SU-DHL-6 (cell line): ENCODE measurements at regions not wholly inside any gene's neighbourhood (a gene's known extent, or its start where the extent isn't known, plus 50 kb on each side); places are given as distances from the start of the nearest gene placed in this dataset.

Source experiments
- EZH2phosphoT487 ChIP-seq: fragments of 200-600 bp; sonication (generic), shearing (Covaris generic); conservative IDR thresholded peaks from 2 replicates; pipeline ENCODE4 v1.6.1; 2018; ENCODE audit warnings: mild to moderate bottlenecking, antibody characterized with exemption, low read length, moderate library complexity, mixed read lengths
- TF ChIP-seq, protein P1 (sequence below): fragments of 200-600 bp; sonication (generic); IDR thresholded peaks from one replicate; pipeline ENCODE4 v1.5.1; 2017; ENCODE audit warnings: antibody characterized with exemption, mild to moderate bottlenecking, low read length, moderate library complexity; ENCODE audit not compliant: insufficient read depth, poor library complexity, severe bottlenecking

DNA sequence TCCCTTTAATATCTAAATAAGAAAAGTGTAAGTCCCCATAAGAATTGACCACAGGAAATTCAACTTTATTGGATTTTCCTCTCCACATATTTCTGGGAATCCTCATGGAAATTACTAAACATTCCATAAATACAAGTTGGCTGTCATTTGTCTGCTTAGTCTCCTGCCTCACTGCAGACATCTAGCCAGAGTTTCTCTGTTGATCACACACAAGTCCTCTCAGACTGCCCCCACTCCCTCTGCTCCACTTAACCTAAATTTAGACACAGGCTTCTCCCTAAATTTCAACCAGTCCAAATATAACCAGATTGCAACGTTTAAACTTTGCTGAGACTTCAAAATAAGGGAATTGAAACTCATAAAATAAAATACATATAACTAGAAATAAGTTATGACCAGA is 982.1 kb downstream of the DTWD2 start:
- TF ChIP-seq, protein P1, sequence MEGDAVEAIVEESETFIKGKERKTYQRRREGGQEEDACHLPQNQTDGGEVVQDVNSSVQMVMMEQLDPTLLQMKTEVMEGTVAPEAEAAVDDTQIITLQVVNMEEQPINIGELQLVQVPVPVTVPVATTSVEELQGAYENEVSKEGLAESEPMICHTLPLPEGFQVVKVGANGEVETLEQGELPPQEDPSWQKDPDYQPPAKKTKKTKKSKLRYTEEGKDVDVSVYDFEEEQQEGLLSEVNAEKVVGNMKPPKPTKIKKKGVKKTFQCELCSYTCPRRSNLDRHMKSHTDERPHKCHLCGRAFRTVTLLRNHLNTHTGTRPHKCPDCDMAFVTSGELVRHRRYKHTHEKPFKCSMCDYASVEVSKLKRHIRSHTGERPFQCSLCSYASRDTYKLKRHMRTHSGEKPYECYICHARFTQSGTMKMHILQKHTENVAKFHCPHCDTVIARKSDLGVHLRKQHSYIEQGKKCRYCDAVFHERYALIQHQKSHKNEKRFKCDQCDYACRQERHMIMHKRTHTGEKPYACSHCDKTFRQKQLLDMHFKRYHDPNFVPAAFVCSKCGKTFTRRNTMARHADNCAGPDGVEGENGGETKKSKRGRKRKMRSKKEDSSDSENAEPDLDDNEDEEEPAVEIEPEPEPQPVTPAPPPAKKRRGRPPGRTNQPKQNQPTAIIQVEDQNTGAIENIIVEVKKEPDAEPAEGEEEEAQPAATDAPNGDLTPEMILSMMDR = no peak
- TF ChIP-seq EZH2phosphoT487 = no peak
